ENCODE measurements at regions not wholly inside any gene's neighbourhood (a gene's known extent, or its start where the extent isn't known, plus 50 kb on each side); places are given as distances from the start of the nearest gene placed in this dataset.

DNA sequence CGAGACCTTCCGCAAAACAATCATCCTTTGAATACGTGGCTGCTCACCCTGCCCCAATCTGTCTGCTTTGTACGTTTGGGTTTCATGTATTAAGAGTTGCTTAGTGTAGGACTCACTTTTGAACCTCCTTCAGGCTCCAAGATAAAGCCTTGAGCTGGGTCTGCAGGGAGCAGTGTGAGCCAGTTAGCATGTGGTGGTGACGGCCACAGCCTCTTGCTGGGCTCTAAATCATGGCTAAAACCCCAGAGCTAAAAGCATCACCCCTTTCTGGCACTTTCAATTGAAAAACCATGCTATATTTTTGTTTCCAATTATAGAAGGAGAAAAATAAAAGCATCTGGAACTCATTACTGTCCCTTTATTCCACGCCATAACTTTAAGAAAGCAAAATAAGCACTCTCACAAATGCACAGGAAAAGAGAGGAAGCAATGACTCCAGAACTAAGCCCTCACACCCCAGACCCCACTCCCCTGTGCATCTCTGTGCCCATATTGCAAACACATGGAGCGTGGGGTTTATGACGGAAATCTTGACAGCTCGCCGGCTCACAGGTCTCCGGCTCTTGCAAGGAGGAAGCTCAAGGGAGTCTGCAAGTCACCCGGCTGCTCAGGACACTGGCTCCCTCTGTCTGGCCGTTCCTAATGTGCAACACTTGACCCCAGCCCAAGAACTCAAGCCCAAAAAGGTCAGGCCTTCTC, 135.5 kb downstream of the MIS18A start:
- TF ChIP-seq, protein P1, sequence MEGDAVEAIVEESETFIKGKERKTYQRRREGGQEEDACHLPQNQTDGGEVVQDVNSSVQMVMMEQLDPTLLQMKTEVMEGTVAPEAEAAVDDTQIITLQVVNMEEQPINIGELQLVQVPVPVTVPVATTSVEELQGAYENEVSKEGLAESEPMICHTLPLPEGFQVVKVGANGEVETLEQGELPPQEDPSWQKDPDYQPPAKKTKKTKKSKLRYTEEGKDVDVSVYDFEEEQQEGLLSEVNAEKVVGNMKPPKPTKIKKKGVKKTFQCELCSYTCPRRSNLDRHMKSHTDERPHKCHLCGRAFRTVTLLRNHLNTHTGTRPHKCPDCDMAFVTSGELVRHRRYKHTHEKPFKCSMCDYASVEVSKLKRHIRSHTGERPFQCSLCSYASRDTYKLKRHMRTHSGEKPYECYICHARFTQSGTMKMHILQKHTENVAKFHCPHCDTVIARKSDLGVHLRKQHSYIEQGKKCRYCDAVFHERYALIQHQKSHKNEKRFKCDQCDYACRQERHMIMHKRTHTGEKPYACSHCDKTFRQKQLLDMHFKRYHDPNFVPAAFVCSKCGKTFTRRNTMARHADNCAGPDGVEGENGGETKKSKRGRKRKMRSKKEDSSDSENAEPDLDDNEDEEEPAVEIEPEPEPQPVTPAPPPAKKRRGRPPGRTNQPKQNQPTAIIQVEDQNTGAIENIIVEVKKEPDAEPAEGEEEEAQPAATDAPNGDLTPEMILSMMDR (IDR thresholded peaks at IDR 0.05 in 4 of 5, conservative IDR thresholded peaks at IDR 0.05 in 1 of 5), result no peak
- TF ChIP-seq POLR2A (IDR thresholded peaks at IDR 0.05), result no peak

Measured in gastrocnemius medialis (tissue), 4 donors.